Dermis blood vessel endothelial cell (primary cell): ENCODE measurements at regions not wholly inside any gene's neighbourhood (a gene's known extent, or its start where the extent isn't known, plus 50 kb on each side); places are given as distances from the start of the nearest gene placed in this dataset.

Experiments
- DNase-seq: peaks from one replicate; pipeline ENCODE4 v3.0.0; 2010

GRCh38 chr14:98085751-98086150 lies 1186.2 kb downstream of the BCL11B start:
- no peak for DNase-seq

GRCh38 chr14:98093111-98093510 lies 1178.9 kb downstream of the BCL11B start:
- no peak for DNase-seq

- no peak for DNase-seq
Observed at GRCh38 chr14:98099527-98099926, 1172.5 kb downstream of the BCL11B start.

- no peak for DNase-seq
Observed at GRCh38 chr14:98101323-98101722, 1170.7 kb downstream of the BCL11B start.

- no peak for DNase-seq
Observed at GRCh38 chr14:98103705-98104104, 1168.3 kb downstream of the BCL11B start.

GRCh38 chr14:98109326-98109725 lies 1162.7 kb downstream of the BCL11B start:
- DNase-seq = no peak

- DNase-seq = no peak
Observed at GRCh38 chr14:98112194-98112780, 1159.7 kb downstream of the BCL11B start.

GRCh38 chr14:98114122-98114895 lies 1157.7 kb downstream of the BCL11B start:
- DNase-seq = no peak

GRCh38 chr14:98114946-98115345 lies 1157.1 kb downstream of the BCL11B start:
- DNase-seq = no peak

GRCh38 chr14:98118749-98119148 lies 1153.2 kb downstream of the BCL11B start:
- DNase-seq = no peak

GRCh38 chr14:98119739-98120138 lies 1152.3 kb downstream of the BCL11B start:
- no peak for DNase-seq

- no peak for DNase-seq
Observed at GRCh38 chr14:98120831-98121464, 1151.0 kb downstream of the BCL11B start.

GRCh38 chr14:98122527-98122926 lies 1149.5 kb downstream of the BCL11B start:
- DNase-seq = no peak

GRCh38 chr14:98130691-98131090 lies 1141.3 kb downstream of the BCL11B start:
- no peak for DNase-seq

- DNase-seq = no peak
Observed at GRCh38 chr14:98131406-98131805, 1140.6 kb downstream of the BCL11B start.

- DNase-seq = peak; percentile 0
Observed at GRCh38 chr14:98133806-98134205, 1138.2 kb downstream of the BCL11B start.

GRCh38 chr14:98136012-98136789 lies 1135.8 kb downstream of the BCL11B start:
- DNase-seq = no peak

GRCh38 chr14:98137131-98138025 lies 1134.6 kb downstream of the BCL11B start:
- DNase-seq = no peak

- no peak for DNase-seq
Observed at GRCh38 chr14:98138666-98139065, 1133.3 kb downstream of the BCL11B start.

- no peak for DNase-seq
Observed at GRCh38 chr14:98140862-98141530, 1131.0 kb downstream of the BCL11B start.

GRCh38 chr14:98143566-98143965 lies 1128.4 kb downstream of the BCL11B start:
- DNase-seq = no peak

GRCh38 chr14:98144964-98145363 lies 1127.0 kb downstream of the BCL11B start:
- no peak for DNase-seq
